GM10248 (cell line): ENCODE measurements at regions not wholly inside any gene's neighbourhood (a gene's known extent, or its start where the extent isn't known, plus 50 kb on each side); places are given as distances from the start of the nearest gene placed in this dataset.
"Not testable (repeated sequence)": the region's sequence is repeated elsewhere in the genome, so short reads cannot be mapped to it uniquely, and the experiment has no call there.

Experiments used
- CTCF ChIA-PET: fragments of 300-600 bp; sonication (Branson Sonifier 250); formaldehyde crosslinking; extraction: SDS; loops from one replicate; lab custom pipeline; 2021; ENCODE audit warnings: antibody characterized with exemption; lab: Yijun Ruan, JAX
- POLR2A ChIA-PET: fragments of 350-650 bp; sonication (Branson Sonifier 250); formaldehyde crosslinking; extraction: SDS; loops from one replicate; lab custom pipeline; 2020; ENCODE audit warnings: antibody characterized with exemption; lab: Yijun Ruan, JAX
- DNase-seq: peaks from one replicate; pipeline ENCODE4 v3.0.0; 2012; ENCODE audit errors: extremely low spot score
- TF ChIP-seq, protein P1 (sequence below): IDR thresholded peaks from 2 replicates; pipeline ENCODE4 v1.5.1; 2012; ENCODE audit warnings: mild to moderate bottlenecking, low read depth; ENCODE audit errors: extremely low read depth, missing control alignments, control extremely low read depth

DNA sequence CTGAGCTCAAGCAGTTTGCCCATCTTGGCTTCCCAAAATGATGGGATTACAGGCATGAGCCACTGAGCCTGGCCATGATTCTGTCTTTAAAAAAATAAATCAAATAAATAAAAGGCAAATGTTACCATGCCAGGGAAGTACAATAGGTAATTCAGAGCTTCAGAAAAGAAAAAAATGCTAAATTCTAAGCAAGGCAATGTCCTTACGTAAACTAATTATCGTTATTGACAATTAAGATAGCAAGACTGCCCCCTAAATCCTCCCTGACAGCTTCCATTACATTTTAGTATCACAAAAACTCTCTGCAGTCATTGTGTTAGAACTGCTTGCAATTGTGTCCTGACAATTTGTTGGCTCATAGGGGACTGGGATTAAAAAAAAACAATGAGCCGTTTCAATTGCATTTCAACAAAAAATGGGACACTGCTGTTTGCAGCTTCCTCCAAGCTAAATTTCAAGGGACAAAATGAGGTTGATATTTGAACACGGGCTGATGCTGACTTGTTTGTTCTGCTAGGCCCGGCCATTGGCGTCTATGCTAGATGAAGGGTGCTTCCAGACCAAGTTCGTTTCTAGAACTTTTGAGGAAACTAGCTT lies 88.9 kb downstream of the MOGAT1 start:
- CTCF ChIA-PET = interaction anchor here (0.8 to 1.6 kb wide), 4 partner anchors 10 to 68 kb away, joined by 3 to 5 read pairs (median 4); no protein-coding TSS in a partner anchor
- TF ChIP-seq, protein P1, sequence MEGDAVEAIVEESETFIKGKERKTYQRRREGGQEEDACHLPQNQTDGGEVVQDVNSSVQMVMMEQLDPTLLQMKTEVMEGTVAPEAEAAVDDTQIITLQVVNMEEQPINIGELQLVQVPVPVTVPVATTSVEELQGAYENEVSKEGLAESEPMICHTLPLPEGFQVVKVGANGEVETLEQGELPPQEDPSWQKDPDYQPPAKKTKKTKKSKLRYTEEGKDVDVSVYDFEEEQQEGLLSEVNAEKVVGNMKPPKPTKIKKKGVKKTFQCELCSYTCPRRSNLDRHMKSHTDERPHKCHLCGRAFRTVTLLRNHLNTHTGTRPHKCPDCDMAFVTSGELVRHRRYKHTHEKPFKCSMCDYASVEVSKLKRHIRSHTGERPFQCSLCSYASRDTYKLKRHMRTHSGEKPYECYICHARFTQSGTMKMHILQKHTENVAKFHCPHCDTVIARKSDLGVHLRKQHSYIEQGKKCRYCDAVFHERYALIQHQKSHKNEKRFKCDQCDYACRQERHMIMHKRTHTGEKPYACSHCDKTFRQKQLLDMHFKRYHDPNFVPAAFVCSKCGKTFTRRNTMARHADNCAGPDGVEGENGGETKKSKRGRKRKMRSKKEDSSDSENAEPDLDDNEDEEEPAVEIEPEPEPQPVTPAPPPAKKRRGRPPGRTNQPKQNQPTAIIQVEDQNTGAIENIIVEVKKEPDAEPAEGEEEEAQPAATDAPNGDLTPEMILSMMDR = no peak
- no peak for DNase-seq

DNA sequence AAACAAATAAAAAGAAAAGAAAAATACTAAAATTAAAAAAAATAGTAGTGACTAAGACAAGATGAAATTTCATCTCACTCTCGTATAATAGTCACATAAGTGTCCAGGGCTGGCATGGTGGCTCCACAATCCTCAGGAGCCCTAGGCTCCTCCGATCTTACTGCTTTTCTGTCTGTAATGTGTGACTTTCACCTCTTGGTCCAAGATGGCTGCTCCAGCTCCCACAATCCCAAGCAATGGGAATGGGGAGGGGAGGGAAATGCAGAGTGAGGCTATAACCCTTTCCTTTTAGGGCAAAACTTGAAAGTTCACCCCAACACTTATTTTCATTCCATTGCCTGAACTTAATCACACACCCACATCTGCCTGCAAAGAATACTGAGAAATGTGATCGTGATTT lies 90.4 kb downstream of the MOGAT1 start:
- TF ChIP-seq, protein P1 = no peak
- no peak for DNase-seq
- ChIA-PET POLR2A (no interaction called here), CTCF (no interaction called here)

More for the DNA sequence above, 88.9 kb downstream of the MOGAT1 start:
- POLR2A ChIA-PET = no interaction called here

DNA sequence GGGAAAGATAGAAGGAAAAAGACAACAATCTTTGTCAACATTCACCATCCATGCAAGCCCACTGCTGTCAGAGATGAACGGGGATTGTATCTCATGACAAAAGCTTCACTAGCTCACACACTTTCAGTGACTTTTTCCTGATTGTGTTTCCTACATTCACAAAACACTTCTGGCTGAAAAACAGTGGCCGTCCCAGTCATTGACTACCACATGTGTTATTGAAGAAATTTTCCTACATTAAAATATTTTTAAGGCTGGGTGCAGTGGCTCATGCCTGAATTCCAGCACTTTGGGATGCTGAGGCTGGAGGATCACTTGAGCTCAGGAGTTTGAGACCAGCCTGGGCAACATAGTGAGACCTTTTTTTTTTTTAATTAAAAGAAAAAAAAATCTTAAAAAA lies 90.9 kb downstream of the MOGAT1 start:
- ChIA-PET POLR2A (no interaction called here), CTCF (interaction anchor here (1.1 kb wide), 1 partner anchor 55 kb away, joined by 5 read pairs; no protein-coding TSS in a partner anchor)
- TF ChIP-seq, protein P1 = no peak
- DNase-seq = no peak

DNA sequence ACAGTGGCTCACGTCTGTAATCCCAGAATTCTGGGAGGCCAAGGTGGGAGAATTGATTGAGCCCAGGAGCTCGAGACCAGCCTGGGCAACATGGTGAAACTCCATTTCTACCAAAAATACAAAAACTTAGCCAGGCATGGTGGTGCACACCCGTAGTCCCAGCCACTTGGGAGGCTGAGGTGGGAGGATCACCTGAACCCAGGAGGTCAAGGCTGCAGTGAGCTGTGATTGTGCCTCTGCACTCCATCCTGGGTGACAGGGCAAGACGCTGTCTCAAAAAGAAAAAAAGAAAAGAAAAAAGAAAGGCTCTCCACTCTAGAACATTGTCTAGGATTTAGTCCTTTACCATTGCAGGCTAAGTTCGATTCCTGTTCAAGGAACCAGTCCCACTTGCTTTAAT lies 94.4 kb downstream of the MOGAT1 start:
- DNase-seq, POLR2A ChIA-PET: not testable (repeated sequence)
- CTCF ChIA-PET = interaction anchor here (1.1 to 2.4 kb wide), 4 partner anchors 18 to 57 kb away, joined by 3 to 7 read pairs (median 4); no protein-coding TSS in a partner anchor

DNA sequence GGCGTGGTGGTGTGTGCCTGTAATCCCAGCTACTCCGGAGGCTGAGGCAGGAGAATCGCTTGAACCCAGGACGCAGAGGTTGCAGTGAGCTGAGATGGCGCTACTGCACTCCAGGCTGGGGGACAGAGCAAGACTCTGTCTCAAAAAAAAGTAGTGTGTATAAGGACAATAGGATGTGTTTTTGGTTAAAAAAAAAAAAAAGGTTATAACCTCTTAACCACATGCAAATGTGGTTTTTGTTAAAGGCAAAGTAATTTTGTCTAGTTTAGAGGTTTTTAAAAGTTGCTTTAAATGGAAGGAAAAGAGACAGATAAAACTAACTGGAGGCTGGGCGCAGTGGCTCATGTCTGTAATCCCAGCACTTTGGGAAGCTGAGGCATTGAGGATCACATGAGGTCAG lies 92.8 kb upstream of the ACSL3 start:
- DNase-seq, POLR2A ChIA-PET, CTCF ChIA-PET: not testable (repeated sequence)

DNA sequence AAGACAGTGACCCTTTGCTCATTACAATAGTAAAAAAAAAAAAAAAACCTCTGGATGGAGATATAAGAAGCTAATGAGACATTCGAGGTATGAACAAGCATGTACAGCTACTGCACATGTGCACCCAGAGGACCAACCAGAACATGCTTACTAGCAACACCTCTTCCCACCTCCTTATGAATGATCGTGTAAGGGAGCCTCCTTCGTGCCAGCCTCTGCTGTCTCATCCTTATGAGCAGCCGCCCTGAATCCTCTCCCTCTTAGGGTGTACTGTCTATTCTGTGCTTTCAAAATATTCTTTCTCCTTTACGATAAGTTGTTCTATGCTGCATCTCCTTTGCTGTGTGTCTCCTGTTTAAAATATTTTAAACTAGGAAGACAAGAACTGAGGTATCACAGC lies 91.4 kb upstream of the ACSL3 start:
- ChIA-PET CTCF (interaction anchor here (1.3 kb wide), 1 partner anchor 24 kb away, joined by 3 read pairs; no protein-coding TSS in a partner anchor), POLR2A (no interaction called here)
- no peak for DNase-seq
- TF ChIP-seq, protein P1 = no peak

DNA sequence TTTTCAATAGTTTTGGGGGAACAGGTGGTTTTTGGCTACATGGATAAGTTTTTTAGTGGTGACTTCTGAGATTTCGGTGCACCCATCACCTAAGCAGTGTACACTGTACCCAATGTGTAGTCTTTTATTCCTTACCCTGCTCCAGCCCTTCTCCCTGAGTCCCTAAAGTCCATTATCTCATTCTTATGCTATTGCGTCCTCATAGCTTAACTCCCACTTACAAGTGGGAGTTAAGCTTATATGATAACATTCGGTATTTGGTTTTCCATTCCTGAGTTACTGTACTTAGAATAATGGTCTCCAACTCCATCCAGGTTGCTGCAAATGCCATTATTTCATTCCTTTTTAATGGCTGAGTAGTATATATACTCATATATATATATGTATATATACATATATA lies 90.9 kb upstream of the ACSL3 start:
- POLR2A ChIA-PET = no interaction called here
- TF ChIP-seq, protein P1 = no peak
- CTCF ChIA-PET = no interaction called here
- no peak for DNase-seq
